Activated CD4-positive, alpha-beta T cell treated with anti-CD3 and anti-CD28 coated beads, Interleukin-2, Interleukin-6, amounts not matched to agents 100 ng/mL and 50 ng/mL, durations not matched to agents 16 hours and 8 hours (primary cell): ENCODE measurements at regions not wholly inside any gene's neighbourhood (a gene's known extent, or its start where the extent isn't known, plus 50 kb on each side); places are given as distances from the start of the nearest gene placed in this dataset.
"Not testable (repeated sequence)": the region's sequence is repeated elsewhere in the genome, so short reads cannot be mapped to it uniquely, and the experiment has no call there.

Experiments
- DNase-seq: peaks from one replicate; pipeline ENCODE4 v3.0.0-alpha.2; 2020

DNA sequence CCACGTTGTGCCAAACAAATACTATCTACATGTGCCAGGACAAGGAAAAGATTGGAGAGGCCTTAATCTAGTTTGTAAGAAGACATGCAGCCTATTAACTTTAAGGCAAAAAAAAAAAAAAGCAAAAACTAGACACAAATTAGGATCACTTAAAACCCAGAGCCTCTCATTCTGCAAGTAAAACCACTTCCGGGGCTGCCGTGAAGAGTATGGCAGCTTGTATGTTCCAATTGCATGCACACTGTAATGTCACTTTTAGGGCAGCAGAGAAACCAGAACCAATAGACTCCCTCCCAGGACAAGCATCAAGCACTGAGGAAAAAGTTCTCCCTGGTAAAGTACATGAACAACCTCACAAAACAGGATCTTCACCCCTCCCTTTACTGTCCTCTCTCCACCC, 70.6 kb downstream of the RSL24D1 start:
- no peak for DNase-seq

DNA sequence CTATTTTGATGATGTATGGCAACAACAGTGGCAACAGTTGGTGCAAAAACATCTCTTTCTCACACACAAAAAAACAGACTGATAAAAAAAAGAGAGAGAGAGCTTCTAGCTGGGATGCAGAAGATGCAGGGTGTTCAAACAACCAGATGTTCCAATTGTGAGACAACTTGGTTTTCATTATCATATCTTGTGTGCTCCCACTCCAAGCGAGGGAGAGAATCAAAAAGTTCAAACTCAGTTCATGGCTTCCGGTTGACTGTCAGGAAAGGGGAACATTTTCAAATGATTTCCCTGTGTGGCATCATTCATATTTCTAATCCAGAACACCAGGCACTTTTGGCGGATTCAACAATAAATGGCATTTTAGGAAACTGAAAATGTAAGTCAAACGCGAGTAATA, 72.1 kb downstream of the RSL24D1 start:
- no peak for DNase-seq

DNA sequence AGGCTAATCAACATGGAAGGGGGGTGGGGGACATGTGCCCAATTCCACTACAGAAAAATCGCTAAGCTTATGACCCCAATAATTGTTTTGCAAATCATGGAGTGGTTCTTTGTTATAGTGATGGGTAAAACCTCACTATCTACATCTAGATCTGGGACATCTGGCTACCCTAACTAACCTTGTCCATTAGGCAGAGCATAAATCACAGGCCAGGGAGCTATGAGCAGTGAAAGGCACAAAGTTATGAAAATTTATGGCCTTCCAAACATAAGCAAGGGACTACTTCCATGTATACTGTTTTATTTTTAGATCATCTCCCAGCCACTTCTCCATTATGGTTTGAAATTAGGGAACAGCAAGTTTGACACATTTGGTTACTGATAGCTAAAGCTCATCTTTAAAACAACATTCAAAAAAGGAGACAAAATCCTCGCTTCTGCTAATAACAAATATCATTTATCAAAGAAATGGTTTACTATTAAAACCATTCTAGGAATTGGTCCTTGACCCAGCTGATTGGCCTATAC, 78.3 kb downstream of the RSL24D1 start:
- DNase-seq: no peak

DNA sequence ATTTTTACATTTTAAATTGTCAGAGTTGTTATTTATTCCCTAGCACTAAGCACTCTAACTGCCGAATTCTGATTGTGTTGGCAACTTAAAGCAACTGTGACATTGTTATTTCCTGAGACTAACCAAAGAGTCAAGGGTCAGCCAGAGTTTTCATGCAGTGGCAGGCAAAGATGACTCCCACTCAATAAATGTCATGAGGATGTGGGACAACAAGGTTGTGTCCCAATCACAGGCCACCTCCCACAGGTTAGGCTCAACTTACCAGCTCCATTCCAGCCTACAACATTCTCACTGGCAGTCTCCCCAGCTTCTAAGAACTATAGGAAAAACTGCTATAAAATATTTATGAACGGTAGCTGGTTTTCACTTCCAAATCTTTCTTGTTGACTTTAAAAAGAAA, 80.1 kb downstream of the RSL24D1 start:
- DNase-seq: no peak

DNA sequence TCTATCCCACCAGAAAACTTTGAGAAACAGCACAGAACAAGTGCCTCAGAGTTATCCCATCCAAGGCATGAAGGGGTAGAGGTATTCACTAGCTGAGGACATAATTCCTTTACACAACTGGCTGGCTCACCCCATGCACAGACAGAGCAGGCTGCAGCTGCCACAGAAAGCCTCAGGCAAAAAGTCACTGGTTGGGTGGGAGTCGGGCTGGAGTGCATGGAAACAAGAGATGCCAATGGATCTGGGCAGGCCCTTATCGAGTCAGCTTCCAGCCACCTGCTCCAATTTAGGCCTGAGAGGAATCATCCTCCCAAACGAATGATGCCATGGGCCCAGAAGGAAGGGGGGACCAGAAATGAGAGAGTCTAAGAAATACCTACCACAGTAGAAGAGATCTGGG, 83.0 kb downstream of the RSL24D1 start:
- DNase-seq: no peak

DNA sequence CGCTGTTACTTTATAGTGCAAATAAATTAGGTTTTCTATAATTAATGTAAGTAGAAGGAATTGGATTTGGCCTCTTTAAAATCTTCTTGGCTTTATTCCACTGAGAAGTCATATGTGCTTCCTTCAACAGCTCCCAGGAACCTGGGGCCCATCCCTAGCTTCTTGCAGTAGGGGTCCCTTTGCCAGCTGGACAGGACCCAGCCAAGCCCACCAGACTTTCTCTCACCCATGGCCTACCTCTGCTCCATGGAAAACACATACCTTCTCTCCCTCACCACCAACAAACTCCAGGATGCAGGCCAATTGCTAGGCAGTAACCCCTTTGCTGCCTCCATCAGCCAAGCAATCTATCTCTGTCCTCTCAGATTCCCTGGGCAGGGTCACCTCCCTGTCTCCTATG, 84.0 kb downstream of the RSL24D1 start:
- DNase-seq: no peak

DNA sequence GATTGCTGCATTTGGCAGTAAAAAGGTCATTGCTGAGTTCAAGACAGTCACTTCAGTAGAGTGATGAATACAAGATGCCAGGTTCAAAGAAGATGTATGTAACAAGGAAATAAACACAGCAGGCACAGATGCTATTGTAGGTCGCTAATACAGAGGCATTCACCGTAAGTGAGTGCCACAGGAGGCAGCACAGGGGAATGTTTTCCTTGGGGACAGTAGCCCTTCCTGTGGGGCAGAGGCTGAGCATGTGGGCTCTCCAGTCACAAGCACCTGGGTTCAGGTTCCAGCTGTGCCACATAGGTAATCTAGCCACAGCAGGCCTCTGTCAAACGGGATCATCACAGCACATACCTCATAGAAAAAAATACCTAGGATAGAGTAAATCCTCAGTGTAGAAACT, 86.3 kb downstream of the RSL24D1 start:
- no peak for DNase-seq

DNA sequence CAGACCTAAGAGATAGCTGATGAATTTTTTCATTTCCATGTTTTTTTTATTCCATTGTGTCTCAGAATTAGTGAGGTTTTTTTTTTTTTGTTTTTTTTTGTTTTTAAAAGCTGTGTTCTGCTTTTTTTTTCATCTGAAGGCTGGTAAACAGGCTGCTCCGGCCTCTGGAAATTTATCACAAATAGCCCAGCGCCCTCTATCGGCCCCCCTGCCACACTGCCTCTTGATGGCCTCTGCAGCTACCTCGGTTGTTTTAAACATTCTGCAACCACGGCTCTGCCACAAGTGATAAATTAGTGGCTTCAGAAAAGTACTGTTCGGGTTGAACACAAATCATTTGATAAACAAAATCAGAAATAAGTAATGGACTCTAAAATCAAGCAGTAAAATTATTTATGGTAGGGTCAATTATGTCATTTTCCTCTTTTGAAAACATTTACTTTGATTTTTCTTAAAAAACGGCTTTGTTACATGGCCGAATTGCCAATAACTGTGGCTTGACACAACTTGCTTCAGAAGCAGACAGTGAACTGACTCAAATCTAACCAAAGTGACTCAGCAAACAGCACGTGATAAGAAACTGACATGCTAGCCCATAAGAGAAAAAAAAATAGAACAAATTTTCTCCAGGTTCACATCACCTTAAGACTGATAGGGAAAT, 87.8 kb downstream of the RSL24D1 start:
- DNase-seq: peak; percentile 78

DNA sequence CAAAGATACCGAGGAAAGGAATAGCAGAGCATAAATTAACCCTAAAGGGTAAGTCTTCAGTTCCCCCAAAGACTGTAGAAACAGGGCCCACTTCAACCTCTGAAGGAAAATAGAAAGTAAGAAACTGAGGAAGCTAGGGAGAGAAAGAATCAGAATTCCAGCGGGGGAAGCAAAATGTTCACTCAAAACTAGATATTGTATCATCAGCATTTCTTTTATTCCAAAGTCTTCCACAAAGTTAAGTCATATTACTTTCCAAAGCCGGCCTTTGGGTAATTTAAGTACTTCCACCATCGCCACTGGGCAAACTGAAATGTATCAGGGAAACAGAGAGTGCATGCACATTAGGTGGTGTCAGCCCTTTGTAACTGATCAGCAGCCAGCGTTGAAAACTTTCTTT, 88.3 kb downstream of the RSL24D1 start:
- no peak for DNase-seq

DNA sequence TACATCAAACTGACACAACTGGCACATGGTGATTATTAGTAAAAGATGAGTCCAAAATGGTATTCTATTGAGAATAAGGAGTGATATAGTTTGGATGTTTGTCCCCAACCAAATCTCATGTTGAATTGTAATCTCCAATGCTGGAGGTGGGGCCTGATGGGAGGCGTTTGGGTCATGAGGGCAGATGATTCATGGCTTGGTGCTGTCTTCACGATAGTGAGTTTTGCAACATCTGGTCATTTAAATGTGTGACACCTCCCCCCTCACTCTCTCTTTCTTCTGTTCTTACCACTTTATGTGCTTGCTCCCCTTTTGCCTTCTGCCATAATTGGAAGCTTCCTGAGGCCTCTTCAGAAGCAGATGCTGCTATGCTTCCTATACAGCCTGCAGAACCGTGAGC, 90.6 kb downstream of the RSL24D1 start:
- DNase-seq: no peak

DNA sequence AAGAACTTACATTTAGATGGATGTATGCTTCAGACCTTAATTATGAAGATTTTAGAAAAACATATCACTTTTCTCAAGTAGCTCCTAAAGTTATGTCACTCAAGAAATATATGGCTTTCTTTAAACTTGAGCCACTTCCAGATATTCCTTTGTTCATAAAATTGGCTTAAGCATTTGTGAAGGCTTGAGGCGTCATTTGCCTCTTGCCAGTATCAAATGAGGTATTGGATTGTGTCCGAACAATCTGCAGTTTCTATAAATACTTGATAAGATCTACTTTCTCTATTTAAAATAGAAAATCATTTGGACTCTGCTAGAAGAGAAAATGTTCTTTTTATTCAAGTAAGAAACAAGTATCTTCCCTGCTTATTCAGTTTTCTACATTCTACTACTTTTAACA, 102.6 kb downstream of the RSL24D1 start:
- no peak for DNase-seq

DNA sequence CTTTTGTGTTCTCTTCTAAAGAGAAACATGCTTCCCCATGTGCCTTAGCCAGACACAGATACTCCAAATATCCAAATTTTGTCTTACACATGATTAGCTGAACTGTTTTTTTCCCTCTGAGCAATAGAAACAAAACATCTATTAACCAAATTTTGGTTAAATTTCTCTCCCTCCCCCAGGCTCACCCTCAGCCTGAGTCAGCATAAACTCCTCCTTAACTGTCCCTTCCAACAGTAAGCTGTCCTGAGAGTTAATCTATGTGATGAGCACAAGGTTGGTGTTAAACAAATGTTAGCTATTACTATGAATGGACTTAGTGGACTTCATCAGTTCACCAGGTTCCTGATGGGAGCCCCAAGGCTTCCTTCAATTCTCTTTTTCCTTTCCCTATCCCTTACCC, 108.5 kb downstream of the RSL24D1 start:
- no peak for DNase-seq

DNA sequence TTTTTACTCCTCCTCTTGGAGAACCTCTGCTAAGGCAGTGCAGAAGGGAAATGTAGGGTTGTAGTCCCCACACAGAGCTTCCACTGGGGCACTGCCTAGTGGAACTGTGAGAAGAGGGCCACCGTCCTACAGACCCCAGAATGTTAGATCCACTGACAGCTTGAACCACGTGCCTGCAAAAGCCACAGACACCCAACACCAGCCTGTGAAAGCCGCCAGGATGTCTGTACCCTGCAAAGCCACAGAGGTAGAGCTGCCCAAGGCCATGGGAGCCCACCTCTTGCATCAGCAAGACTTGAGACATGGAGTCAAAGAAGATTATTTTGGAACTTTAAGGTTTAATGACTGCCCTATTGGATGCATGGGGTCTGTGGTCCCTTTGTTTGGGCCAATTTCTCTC, 112.1 kb downstream of the RSL24D1 start:
- DNase-seq: no peak

DNA sequence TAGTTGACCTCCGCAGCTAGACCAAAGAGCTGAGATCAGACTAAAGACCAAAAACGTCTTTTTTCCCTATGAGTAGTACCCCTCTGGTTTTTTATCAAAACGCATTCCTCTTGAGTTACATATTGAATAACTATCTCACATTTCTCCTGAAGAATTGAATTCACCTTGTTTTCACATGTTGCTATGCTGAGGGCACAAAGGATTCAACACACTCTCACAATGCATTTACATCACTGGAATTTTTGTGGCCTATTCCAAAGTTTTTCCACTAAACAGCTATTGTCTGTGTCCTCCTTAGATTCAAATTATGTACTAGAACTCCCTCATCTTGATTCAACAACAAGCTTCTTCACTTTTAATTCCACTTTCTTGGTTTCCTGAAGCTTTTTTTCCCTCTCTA, 112.5 kb downstream of the RSL24D1 start:
- DNase-seq: no peak

DNA sequence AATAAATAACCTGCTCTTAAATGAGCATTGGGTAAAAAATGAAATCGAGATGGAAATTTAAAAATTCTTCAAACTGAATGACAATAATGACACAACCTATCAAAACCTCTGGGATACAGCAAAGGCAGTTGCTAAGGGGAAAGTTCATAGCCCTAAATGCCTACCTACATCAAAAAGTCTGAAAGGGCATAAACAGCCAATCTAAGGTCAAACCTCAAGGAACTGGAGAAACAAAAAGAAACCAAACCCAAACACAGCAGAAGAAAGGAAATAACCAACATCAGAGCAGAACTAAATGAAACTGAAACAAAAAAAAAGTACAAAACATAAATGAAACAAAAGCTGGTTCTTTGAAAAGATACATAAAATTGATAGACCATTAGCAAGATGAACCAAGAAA, 119.7 kb downstream of the RSL24D1 start:
- DNase-seq: not testable (repeated sequence)

DNA sequence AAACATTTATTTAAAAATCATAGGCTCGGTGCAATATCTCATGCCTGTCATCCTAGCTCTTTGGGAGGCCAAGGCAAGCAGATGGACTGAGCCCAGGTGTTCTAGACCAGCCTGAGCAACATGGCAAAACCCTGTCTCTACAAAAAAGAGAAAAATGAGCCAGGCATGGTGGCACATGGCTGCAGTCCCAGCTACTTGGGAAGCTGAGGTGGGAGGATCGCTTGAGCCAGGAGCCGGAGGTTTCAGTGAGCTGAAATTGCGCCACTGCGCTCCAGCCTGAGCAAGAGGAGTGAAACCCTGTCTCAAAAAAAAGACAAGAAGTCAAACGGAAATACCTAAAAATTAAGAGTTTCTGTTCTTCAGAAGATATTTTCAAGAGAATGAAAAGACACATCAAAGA, 122.3 kb downstream of the RSL24D1 start:
- no peak for DNase-seq

DNA sequence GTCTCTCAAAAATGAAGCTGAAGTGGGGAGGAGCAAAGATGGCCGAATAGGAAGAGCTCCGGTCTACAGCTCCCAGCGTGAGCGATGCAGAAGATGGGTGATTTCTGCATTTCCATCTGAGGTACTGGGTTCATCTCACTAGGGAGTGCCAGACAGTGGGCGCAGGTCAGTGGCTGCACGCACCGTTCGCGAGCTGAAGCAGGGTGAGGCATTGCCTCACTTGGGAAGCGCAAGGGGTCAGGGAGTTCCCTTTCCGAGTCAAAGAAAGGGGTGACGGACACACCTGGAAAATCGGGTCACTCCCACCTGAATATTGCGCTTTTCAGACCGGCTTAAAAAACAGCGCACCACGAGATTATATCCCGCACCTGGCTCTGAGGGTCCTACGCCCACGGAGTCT, 132.8 kb downstream of the RSL24D1 start:
- DNase-seq: not testable (repeated sequence)

DNA sequence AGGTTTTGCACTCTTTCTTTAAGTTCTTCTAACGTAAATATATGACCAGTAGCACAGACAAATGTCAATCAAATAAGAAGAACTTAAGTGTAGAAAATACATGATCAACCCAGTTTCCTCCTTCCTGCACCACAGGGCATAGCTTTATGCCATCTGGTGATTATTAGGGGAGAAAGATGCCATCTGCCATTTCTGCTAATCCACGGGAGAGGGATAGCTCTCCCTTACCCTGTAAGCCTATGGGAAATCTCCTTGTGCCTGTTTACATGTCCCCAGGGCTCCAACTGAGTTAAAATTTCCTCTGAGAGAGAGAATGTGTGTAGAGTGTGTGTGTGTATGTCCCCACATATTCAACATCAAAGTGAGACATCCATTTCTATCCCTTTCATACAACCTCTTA, 135.9 kb downstream of the RSL24D1 start:
- no peak for DNase-seq

DNA sequence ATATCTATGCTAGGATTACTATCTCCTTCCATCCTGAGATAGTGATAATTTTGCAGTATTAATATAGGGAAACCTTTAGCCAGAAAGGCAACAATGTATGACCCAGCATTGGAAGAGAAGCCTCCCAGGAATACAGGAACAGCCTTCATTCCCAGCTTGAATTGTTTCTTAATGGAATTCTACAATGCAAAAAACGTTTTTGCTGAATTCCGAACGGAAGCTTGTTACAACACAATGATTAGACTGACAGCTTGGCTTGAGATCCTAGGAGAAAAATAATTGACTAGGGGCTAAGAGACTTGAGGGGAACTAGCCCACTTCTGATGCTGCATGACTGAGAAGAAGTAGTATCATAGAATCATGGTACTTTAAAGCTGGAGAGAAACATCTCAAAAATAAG, 140.2 kb downstream of the RSL24D1 start:
- no peak for DNase-seq

DNA sequence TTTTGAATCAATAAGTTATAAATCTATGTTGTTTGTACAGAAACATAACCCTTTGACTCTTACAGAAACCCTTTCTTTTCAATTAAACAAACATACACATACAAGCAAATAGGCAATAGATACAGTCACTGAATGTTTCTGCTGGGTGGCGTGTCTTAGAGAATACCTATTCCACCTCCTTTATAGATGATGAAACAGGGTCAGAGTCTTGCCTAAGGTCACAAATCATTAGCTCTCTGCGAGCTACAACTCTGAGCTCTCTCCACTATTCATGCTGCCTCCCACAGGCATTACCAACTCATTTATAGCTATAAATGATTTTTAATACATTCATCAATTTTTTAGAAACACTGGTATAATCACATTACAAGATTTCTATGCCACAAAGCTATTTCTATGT, 152.6 kb downstream of the RSL24D1 start:
- DNase-seq: no peak

DNA sequence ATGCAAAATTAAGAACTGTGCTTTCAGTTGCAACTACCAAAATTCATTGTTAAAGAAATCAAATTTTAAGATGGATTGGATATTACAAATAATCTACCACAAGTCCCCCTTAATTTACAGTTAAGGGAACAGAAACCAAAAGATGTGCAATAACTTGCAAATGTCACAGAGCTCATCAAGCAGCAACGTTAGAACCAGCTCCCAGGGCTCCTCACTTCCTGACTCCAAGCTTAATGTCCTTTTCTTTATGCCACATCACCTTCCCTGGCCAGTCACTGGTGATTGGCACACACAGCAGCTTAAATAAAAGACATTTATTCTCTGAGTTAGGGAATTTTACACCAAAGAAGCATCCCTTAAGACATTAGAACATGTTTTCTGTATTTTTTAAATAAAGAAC, 159.7 kb downstream of the RSL24D1 start:
- DNase-seq: no peak

DNA sequence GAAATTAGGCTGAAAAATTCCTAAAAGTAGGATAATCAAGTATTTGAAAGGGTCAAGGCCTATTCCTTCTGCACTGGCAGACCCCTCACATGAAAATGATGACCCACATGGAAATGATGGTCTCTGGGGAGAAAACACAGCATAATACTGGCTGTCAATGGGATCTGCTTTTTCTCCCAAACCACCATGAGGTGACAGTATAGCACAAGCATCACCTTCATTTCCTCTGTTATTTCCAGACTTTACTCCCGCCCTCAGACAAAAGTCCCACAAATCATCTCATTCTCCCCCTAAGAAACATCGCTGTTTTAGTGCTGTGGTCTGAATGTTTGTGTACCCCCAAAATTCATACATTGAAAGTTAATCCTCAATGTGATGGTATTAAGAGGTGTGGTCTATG, 161.0 kb downstream of the RSL24D1 start:
- DNase-seq: no peak

DNA sequence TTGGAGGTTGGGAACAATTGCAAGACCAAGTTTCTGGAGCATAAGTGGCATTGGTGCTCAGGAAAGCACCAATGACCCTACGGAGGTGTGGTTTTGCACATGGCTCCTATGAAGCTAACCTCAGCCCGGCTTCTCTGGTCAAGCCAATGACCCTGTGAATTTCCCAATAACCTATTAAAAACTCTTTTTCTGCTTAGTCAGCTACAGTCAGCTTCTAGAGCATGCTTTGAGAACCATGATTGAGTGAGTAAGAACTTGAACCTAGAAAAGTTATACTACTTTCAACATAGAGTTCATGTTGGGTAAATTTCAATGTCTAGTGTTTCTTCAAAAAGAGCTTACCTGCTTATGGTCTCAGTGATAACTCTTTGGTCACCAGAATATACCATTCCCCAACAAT, 163.2 kb downstream of the RSL24D1 start:
- DNase-seq: no peak

DNA sequence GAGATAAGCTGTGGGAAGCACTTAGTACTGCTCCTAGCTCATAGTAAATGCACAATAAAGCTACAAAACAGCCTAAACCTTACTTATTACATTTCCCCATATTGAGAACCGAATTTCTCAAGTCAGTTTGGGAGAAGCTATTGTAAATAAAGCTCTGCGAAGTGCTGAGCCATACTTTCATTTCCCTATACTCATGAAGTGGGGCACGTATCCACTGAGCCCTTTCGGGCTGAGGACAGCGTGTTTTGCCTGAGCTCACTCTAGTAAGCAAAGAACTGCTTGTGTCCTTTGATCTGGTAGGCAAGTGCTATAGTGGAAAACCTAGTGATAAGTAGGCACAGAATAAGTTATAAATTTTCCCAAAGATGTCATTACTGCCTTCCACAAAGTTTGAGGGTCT, 165.0 kb downstream of the RSL24D1 start:
- DNase-seq: no peak

DNA sequence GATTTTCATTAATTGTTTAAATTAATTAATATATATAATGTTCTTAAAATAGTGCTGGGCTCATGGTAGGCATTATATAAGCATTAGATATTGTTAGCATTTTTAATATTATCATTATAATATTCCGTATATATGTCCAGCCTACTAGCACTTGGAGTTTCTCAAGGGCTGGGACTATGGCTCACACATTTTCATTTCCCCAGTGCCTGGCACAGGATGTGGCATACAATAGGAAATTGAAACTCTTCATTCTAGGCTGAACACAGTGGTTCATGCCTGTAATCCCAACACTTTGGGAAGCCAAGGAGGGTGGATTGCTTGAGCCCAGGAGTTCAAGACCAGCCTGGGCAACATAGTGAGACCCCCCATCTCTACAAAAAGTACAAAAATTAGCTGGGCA, 170.4 kb downstream of the RSL24D1 start:
- no peak for DNase-seq

DNA sequence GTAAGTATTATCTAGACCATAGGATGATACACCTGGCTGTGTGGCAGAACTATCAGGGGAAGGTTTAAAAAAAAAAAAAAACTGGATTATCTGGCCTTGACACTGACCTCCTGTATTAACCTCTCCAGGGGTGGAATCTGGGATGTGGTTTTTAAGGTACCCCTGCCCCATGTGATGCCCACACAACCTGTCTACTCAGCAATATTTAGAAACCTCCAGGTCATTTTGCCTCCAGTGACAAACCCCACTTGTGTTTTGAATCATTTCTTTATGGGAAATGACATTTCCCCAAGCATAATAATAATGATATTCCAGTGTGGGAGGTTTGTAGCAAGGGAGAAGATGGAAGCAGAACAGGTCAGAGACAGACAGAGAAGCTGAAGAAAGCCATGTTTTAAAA, 179.1 kb downstream of the RSL24D1 start:
- DNase-seq: no peak
